ENCODE measurements at regions not wholly inside any gene's neighbourhood (a gene's known extent, or its start where the extent isn't known, plus 50 kb on each side); places are given as distances from the start of the nearest gene placed in this dataset.

- no peak for DNase-seq
Observed at GRCh38 chr5:67434466-67434865, 237.9 kb upstream of the CD180 start.

GRCh38 chr5:67432606-67433005 is 236.0 kb upstream of the CD180 start:
- no peak for DNase-seq

GRCh38 chr5:67431191-67431590 is 234.6 kb upstream of the CD180 start:
- DNase-seq: no peak

GRCh38 chr5:67427850-67428298 is 231.3 kb upstream of the CD180 start:
- no peak for DNase-seq

- no peak for DNase-seq
Observed at GRCh38 chr5:67426961-67427849, 230.6 kb upstream of the CD180 start.

GRCh38 chr5:67425514-67425913 is 228.9 kb upstream of the CD180 start:
- no peak for DNase-seq

- DNase-seq: no peak
Observed at GRCh38 chr5:67417839-67418238, 221.2 kb upstream of the CD180 start.

GRCh38 chr5:67416986-67417385 is 220.4 kb upstream of the CD180 start:
- no peak for DNase-seq

- DNase-seq: no peak
Observed at GRCh38 chr5:67416133-67416937, 219.7 kb upstream of the CD180 start.

GRCh38 chr5:67414712-67415111 is 218.1 kb upstream of the CD180 start:
- DNase-seq: no peak

- no peak for DNase-seq
Observed at GRCh38 chr5:67413721-67414120, 217.1 kb upstream of the CD180 start.

GRCh38 chr5:67409126-67409777 is 212.7 kb upstream of the CD180 start:
- no peak for DNase-seq

- no peak for DNase-seq
Observed at GRCh38 chr5:67407979-67408378, 211.4 kb upstream of the CD180 start.

GRCh38 chr5:67405755-67406154 is 209.2 kb upstream of the CD180 start:
- no peak for DNase-seq

GRCh38 chr5:67405101-67405364 is 208.4 kb upstream of the CD180 start:
- no peak for DNase-seq

GRCh38 chr5:67404256-67405100 is 207.9 kb upstream of the CD180 start:
- no peak for DNase-seq

- DNase-seq: no peak
Observed at GRCh38 chr5:67402526-67402925, 205.9 kb upstream of the CD180 start.

- no peak for DNase-seq
Observed at GRCh38 chr5:67401172-67401571, 204.6 kb upstream of the CD180 start.

- DNase-seq: no peak
Observed at GRCh38 chr5:67400752-67401151, 204.2 kb upstream of the CD180 start.

GRCh38 chr5:67395790-67396418 is 199.3 kb upstream of the CD180 start:
- no peak for DNase-seq

GRCh38 chr5:67393211-67393610 is 196.6 kb upstream of the CD180 start:
- DNase-seq: no peak

GRCh38 chr5:67390935-67391334 is 194.3 kb upstream of the CD180 start:
- DNase-seq: no peak

Data from femur (tissue), 1 donor.